Spleen (tissue), 7 donors: ENCODE measurements at regions not wholly inside any gene's neighbourhood (a gene's known extent, or its start where the extent isn't known, plus 50 kb on each side); places are given as distances from the start of the nearest gene placed in this dataset.

Source experiments
- POLR2A ChIP-seq, 3 donors: fragments of 450-650 bp; IDR thresholded peaks; one replicate each; pipeline ENCODE4 v1.5.1; 2017; ENCODE audit warnings: antibody characterized with exemption in 3 of 3, mild to moderate bottlenecking in 1 of 3
- POLR2AphosphoS5 ChIP-seq, 3 donors: sonication (generic); formaldehyde crosslinking; IDR thresholded peaks; one replicate each; pipeline ENCODE4 v1.5.1; 2017; ENCODE audit warnings: antibody characterized with exemption in 3 of 3
- TF ChIP-seq, protein P1 (sequence below), 11 experiments: fragments of 200-600 bp in 7 of 11; fragments of 450-650 bp in 4 of 11; sonication (generic) in 4 of 11; IDR thresholded peaks in 8 of 11; conservative IDR thresholded peaks in 3 of 11; 1 replicate in 7 of 11; 2 replicates in 4 of 11; pipeline versions ENCODE4 v1.4.0 to v1.8.0; 2016 to 2021; ENCODE audit warnings: antibody characterized with exemption in 11 of 11, inconsistent platforms in 4 of 11, mild to moderate bottlenecking in 1 of 11
- donor health status: DM: no; HTN: no; CAD: no; lungs with moderate emphysema.
- donor health status: DM: no; HTN: no; CAD: no.
- donor health status: DM: no; HTN: no; CAD: no.

DNA sequence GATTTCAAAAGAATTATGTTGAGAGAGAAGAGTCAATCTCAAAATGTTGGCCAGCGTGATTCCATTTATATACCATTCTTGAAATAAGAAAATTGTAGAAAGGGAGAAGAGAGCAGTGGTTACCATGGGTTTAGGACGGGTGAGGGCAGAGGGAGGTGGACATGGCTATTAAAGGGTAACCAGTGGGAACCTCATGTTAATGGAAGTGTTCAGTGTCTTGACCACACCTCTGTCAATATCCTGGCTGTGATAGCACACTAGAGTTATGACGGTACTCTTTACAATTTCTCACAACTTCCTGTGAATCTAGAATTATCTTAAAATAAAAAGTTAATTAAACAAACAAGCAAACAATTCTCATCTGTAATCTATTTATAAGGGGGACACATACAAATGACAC is 821.2 kb downstream of the VRK1 start:
- TF ChIP-seq, protein P1, sequence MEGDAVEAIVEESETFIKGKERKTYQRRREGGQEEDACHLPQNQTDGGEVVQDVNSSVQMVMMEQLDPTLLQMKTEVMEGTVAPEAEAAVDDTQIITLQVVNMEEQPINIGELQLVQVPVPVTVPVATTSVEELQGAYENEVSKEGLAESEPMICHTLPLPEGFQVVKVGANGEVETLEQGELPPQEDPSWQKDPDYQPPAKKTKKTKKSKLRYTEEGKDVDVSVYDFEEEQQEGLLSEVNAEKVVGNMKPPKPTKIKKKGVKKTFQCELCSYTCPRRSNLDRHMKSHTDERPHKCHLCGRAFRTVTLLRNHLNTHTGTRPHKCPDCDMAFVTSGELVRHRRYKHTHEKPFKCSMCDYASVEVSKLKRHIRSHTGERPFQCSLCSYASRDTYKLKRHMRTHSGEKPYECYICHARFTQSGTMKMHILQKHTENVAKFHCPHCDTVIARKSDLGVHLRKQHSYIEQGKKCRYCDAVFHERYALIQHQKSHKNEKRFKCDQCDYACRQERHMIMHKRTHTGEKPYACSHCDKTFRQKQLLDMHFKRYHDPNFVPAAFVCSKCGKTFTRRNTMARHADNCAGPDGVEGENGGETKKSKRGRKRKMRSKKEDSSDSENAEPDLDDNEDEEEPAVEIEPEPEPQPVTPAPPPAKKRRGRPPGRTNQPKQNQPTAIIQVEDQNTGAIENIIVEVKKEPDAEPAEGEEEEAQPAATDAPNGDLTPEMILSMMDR (IDR thresholded peaks at IDR 0.05 in 8 of 11, conservative IDR thresholded peaks at IDR 0.05 in 3 of 11) = no peak
- TF ChIP-seq POLR2A (IDR thresholded peaks at IDR 0.05) = no peak
- TF ChIP-seq POLR2AphosphoS5 (IDR thresholded peaks at IDR 0.05) = no peak
